CD4-positive, CD25-positive, alpha-beta regulatory T cell (primary cell): ENCODE measurements at regions not wholly inside any gene's neighbourhood (a gene's known extent, or its start where the extent isn't known, plus 50 kb on each side); places are given as distances from the start of the nearest gene placed in this dataset.

Source experiments
- ATAC-seq, 2 donors: fragments of 150-1000 bp; cut with Tn5 transposase; one replicate each; pipeline ENCODE4 v1.10.0; 2021; ENCODE audit warnings: low read depth in 2 of 2, moderate number of reproducible peaks in 2 of 2, moderate library complexity in 1 of 2
- DNase-seq, 3 donors: peaks; one replicate each; pipeline versions ENCODE4 v3.0.0 to v3.0.0-alpha.2; 2012 to 2022; ENCODE audit warnings: mixed read lengths in 1 of 3
- H3K27ac ChIP-seq: one replicate; pipeline ENCODE4 v1.7.0; 2013; ENCODE audit warnings: mild to moderate bottlenecking, low read length; ENCODE audit not compliant: insufficient read depth, poor library complexity, severe bottlenecking
- H3K27me3 ChIP-seq: one replicate; pipeline ENCODE4 v1.7.0; 2013; ENCODE audit warnings: low read length; ENCODE audit not compliant: control insufficient read depth, insufficient read depth
- H3K36me3 ChIP-seq: one replicate; pipeline ENCODE4 v1.7.0; 2013; ENCODE audit warnings: mild to moderate bottlenecking, low read length, moderate library complexity; ENCODE audit not compliant: control insufficient read depth, insufficient read depth
- H3K4me1 ChIP-seq: 2 replicates; pipeline ENCODE4 v1.7.0; 2013; ENCODE audit warnings: mild to moderate bottlenecking, low read length; ENCODE audit not compliant: insufficient read depth, control insufficient read depth, poor library complexity, severe bottlenecking
- H3K4me3 ChIP-seq: one replicate; pipeline ENCODE4 v1.7.0; 2013; ENCODE audit warnings: low read depth, mild to moderate bottlenecking, low read length, moderate library complexity
- H3K9me3 ChIP-seq, 2 experiments: 1 replicate in 1 of 2; 2 replicates in 1 of 2; pipeline ENCODE4 v1.7.0; 2013; ENCODE audit warnings: low read length in 2 of 2, mild to moderate bottlenecking in 1 of 2, moderate library complexity in 1 of 2; ENCODE audit not compliant: control insufficient read depth in 2 of 2
- H3K27ac Mint-ChIP-seq, 3 donors: one replicate each; pipeline ENCODE4 v1.8.0; 2020 to 2022; ENCODE audit warnings: mild to moderate bottlenecking in 3 of 3, mixed read lengths in 3 of 3, moderate library complexity in 2 of 3
- H3K27me3 Mint-ChIP-seq: one replicate; pipeline ENCODE4 v1.8.0; 2022; ENCODE audit warnings: mild to moderate bottlenecking, mixed read lengths
- H3K36me3 Mint-ChIP-seq: one replicate; pipeline ENCODE4 v1.8.0; 2020; ENCODE audit warnings: mixed read lengths
- H3K4me1 Mint-ChIP-seq, 4 donors: one replicate each; pipeline ENCODE4 v1.8.0; 2020 to 2022; ENCODE audit warnings: mixed read lengths in 4 of 4, mild to moderate bottlenecking in 1 of 4
- H3K4me3 Mint-ChIP-seq, 4 donors: one replicate each; pipeline ENCODE4 v1.8.0; 2020 to 2022; ENCODE audit warnings: mild to moderate bottlenecking in 4 of 4, mixed read lengths in 4 of 4, moderate library complexity in 3 of 4
- H3K9me3 Mint-ChIP-seq, 7 donors: one replicate each; pipeline ENCODE4 v1.8.0; 2020 to 2022; ENCODE audit warnings: mixed read lengths in 7 of 7, mild to moderate bottlenecking in 3 of 7, moderate library complexity in 2 of 7

DNA sequence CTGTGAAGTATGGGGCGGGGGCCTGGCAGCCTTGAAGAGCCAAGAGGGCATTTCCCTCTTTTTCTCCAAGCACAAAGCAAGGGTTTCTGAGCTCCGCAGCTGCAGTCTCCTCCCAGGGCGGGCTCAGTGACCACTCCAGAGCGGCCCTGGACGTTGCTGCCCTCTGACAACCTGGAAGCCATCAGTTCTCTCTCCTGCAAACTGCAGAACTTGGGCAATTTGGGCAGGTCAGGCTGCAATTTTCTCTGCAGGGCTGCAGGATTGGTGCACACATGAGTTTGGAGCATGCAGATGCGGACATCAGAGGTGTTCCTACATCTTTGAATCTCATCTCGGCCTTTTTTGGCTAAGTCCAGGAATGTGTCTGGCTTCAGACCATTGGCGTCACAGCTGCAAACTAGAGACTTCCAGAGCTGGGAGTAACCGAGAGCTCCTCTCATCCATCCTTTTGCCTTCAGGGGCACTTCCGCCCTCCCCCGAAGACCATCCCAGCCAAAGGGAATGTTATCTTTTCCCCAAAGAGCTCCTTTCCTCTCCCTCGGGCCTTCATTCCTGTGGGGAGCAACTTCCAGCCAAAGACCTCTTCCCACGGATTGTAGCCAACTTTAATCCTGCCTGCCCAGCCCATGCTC lies 139.6 kb upstream of the WNT4 start:
- Mint-ChIP-seq H3K4me1 (no peaks in the 10 kb centered on the region), H3K27me3 (peaks cover 4% of the 10 kb centered on the region), H3K9me3 (peaks cover 0 to 6% (median 0%) of the 10 kb centered on the region in 7 donors), H3K27ac (no peak overlapping the region), H3K4me3 (no peak overlapping the region), H3K36me3 (no peaks in the 10 kb centered on the region)
- ATAC-seq = no peak
- Histone ChIP-seq H3K4me1 (no peaks in the 10 kb centered on the region), H3K4me3 (no peak overlapping the region), H3K27ac (no peak overlapping the region), H3K27me3 (no peaks in the 10 kb centered on the region), H3K9me3 (no peaks in the 10 kb centered on the region), H3K36me3 (no peaks in the 10 kb centered on the region)
- no peak for DNase-seq

- Histone ChIP-seq H3K27me3 (no peaks in the 10 kb centered on the region), H3K9me3 (no peaks in the 10 kb centered on the region)
- H3K27me3 Mint-ChIP-seq = peaks cover 4% of the 10 kb centered on the region
These were observed 140.7 kb upstream of the WNT4 start for GRCh38 chr1:22283596-22283995.

GRCh38 chr1:22284236-22284635 lies 141.3 kb upstream of the WNT4 start:
- H3K27me3 ChIP-seq = no peaks in the 10 kb centered on the region
- no peak for ATAC-seq
- no peaks in the 10 kb centered on the region for H3K9me3 ChIP-seq
- Mint-ChIP-seq H3K36me3 (no peaks in the 10 kb centered on the region), H3K27me3 (peaks cover under 1% of the 10 kb centered on the region), H3K4me1 (no peaks in the 10 kb centered on the region), H3K27ac (no peak overlapping the region), H3K9me3 (peaks cover 0 to 6% (median 0%) of the 10 kb centered on the region in 7 donors), H3K4me3 (no peak overlapping the region)
- no peak overlapping the region for H3K27ac ChIP-seq
- no peak for DNase-seq
- no peaks in the 10 kb centered on the region for H3K36me3 ChIP-seq
- H3K4me3 ChIP-seq = no peak overlapping the region
- H3K4me1 ChIP-seq = no peaks in the 10 kb centered on the region

More at GRCh38 chr1:22283596-22283995, 140.7 kb upstream of the WNT4 start:
- Histone ChIP-seq H3K27ac (no peak overlapping the region), H3K4me1 (no peaks in the 10 kb centered on the region), H3K4me3 (no peak overlapping the region), H3K36me3 (no peaks in the 10 kb centered on the region)
- Mint-ChIP-seq H3K36me3 (no peaks in the 10 kb centered on the region), H3K9me3 (peaks cover 0 to 6% (median 0%) of the 10 kb centered on the region in 7 donors), H3K4me3 (no peak overlapping the region), H3K27ac (no peak overlapping the region), H3K4me1 (no peaks in the 10 kb centered on the region)
- ATAC-seq (no peak), DNase-seq (no peak)

GRCh38 chr1:22284906-22285548 lies 142.1 kb upstream of the WNT4 start:
- Mint-ChIP-seq H3K27ac (no peak overlapping the region), H3K36me3 (no peaks in the 10 kb centered on the region), H3K4me1 (no peaks in the 10 kb centered on the region), H3K4me3 (no peak overlapping the region), H3K9me3 (peaks cover 0 to 6% (median 0%) of the 10 kb centered on the region in 7 donors), H3K27me3 (peaks cover 4% of the 10 kb centered on the region)
- no peak overlapping the region for H3K4me3 ChIP-seq
- no peaks in the 10 kb centered on the region for H3K36me3 ChIP-seq
- no peaks in the 10 kb centered on the region for H3K27me3 ChIP-seq
- H3K4me1 ChIP-seq = no peaks in the 10 kb centered on the region
- no peak for ATAC-seq
- no peak for DNase-seq
- no peak overlapping the region for H3K27ac ChIP-seq
- no peaks in the 10 kb centered on the region for H3K9me3 ChIP-seq

DNA sequence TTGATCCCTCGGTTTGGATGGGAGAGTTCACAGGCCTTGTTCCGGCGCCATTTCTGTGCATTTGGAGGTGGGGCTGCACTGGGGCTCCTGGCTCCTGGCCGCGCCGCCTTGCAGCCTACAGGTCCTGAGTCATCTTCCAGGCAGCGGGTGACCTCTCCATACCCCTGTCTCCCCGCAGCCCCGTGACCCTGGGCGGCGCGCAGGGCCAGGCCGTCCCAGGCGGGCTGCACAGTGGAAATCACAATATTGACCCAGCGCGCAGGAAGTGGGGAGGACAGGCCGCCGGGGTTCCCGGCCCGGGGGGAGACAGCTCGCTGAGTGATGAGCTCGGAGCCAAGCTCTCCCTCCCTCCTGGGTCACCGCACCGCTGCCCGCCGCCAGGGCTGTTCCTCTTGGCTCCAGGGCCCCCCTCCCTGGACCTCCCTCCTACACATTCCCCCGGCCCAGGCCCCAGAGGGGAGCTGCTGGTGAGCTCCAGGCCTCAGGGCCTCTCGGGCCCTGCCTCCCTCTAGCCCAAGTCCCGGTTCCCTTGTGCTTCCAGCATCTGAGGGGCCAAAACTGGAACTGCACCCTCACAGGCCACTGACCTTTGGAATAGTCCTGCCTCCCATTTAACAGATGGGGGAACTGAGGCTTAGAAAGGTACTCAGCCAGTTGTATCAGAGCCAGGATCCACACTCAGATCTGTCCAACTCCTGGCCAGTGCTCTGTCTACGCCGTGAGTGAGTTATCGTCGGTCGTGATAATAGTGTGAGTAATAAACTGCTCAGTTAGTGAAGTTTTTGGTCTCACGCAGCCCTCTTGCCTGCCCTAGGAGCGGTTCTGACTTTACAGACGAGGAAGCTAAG lies 142.9 kb upstream of the WNT4 start:
- no peak overlapping the region for H3K4me3 ChIP-seq
- H3K27me3 ChIP-seq = no peaks in the 10 kb centered on the region
- peaks cover 4% of the 10 kb centered on the region for H3K27me3 Mint-ChIP-seq
- H3K9me3 ChIP-seq = no peaks in the 10 kb centered on the region
- H3K4me3 Mint-ChIP-seq = no peak overlapping the region
- no peaks in the 10 kb centered on the region for H3K4me1 Mint-ChIP-seq
- no peak overlapping the region for H3K27ac ChIP-seq
- H3K9me3 Mint-ChIP-seq = peaks cover 0 to 4% (median 0%) of the 10 kb centered on the region in 7 donors
- no peaks in the 10 kb centered on the region for H3K4me1 ChIP-seq
- ATAC-seq (no peak), DNase-seq (no peak)
- no peaks in the 10 kb centered on the region for H3K36me3 ChIP-seq
- no peak overlapping the region for H3K27ac Mint-ChIP-seq
- H3K36me3 Mint-ChIP-seq = no peaks in the 10 kb centered on the region

DNA sequence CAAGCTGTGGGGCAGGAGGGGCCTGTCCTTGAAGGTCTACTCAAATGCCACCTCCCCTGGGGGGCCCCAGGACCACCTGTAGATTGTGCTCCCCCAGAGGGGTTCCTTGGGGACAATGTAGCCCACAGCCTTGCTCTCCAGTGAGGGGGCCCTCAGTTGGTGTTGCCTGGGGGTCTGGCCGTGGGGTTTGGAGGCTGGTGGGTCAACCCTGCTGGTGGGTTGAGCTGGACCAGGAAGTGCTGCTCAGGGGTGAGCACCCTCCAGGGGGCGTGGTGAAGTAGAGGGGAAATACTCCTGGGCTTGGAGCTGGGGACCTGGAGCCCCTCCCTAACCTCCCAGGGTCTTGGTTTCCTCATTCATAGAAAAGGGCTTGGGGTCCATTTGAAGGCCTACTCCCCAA lies 143.6 kb upstream of the WNT4 start:
- no peaks in the 10 kb centered on the region for H3K4me1 ChIP-seq
- no peaks in the 10 kb centered on the region for H3K36me3 ChIP-seq
- H3K4me3 Mint-ChIP-seq = no peak overlapping the region
- H3K27ac ChIP-seq = no peak overlapping the region
- H3K36me3 Mint-ChIP-seq = no peaks in the 10 kb centered on the region
- no peaks in the 10 kb centered on the region for H3K4me1 Mint-ChIP-seq
- peaks cover 10% of the 10 kb centered on the region for H3K27me3 Mint-ChIP-seq
- no peaks in the 10 kb centered on the region for H3K27me3 ChIP-seq
- no peak for DNase-seq
- H3K4me3 ChIP-seq = no peak overlapping the region
- H3K27ac Mint-ChIP-seq = no peak overlapping the region
- no peaks in the 10 kb centered on the region for H3K9me3 ChIP-seq
- peaks cover 0 to 2% (median 0%) of the 10 kb centered on the region in 7 donors for H3K9me3 Mint-ChIP-seq
- ATAC-seq = no peak

DNA sequence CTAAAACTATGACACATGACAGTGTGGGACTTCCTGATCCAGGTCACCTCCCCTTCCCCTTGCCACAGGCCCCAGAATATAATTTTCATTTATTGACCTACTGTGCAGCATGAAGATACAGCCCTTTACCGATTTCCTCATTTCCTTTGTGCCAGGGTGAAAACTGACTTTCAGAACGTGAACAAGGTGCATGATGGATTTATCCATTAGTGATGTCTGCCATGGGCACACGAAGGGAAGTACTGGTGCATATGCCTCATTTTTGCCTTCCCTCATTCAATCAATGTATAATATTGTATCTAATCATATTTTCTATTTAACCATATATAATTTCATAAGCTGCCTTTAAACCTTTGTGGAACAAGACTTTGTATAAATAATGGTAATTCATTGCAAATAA lies 144.4 kb upstream of the WNT4 start:
- H3K4me1 Mint-ChIP-seq = no peaks in the 10 kb centered on the region
- no peaks in the 10 kb centered on the region for H3K36me3 Mint-ChIP-seq
- Histone ChIP-seq H3K27ac (no peak overlapping the region), H3K4me3 (no peak overlapping the region), H3K27me3 (no peaks in the 10 kb centered on the region), H3K9me3 (no peaks in the 10 kb centered on the region), H3K36me3 (no peaks in the 10 kb centered on the region), H3K4me1 (no peaks in the 10 kb centered on the region)
- ATAC-seq = no peak
- no peak overlapping the region for H3K4me3 Mint-ChIP-seq
- no peaks in the 10 kb centered on the region for H3K9me3 Mint-ChIP-seq
- H3K27me3 Mint-ChIP-seq = peaks cover 14% of the 10 kb centered on the region
- no peak overlapping the region for H3K27ac Mint-ChIP-seq
- no peak for DNase-seq
